DND-41 (cell line): ENCODE measurements at regions not wholly inside any gene's neighbourhood (a gene's known extent, or its start where the extent isn't known, plus 50 kb on each side); places are given as distances from the start of the nearest gene placed in this dataset.

ENCODE experiments used
- ATAC-seq: fragments of 200-7000 bp; cut with Tn5 transposase; 3 replicates; pipeline ENCODE4 v1.9.1; 2021; ENCODE audit warnings: low read depth; ENCODE audit not compliant: insufficient read depth
- DNase-seq: peaks from one replicate; pipeline ENCODE4 v3.0.0-alpha.2; 2020
- H2AFZ ChIP-seq: 2 replicates; pipeline ENCODE4 v1.6.0; 2012; ENCODE audit warnings: low read depth, low read length
- H3K27ac ChIP-seq: 2 replicates; pipeline ENCODE4 v1.5.1; 2012; ENCODE audit warnings: low read length, inconsistent platforms
- H3K27me3 ChIP-seq: fragments of 200-600 bp; sonication (generic); 2 replicates; pipeline ENCODE4 v1.6.0; 2012; ENCODE audit warnings: low read length, mild to moderate bottlenecking, inconsistent platforms; ENCODE audit not compliant: insufficient read depth, poor library complexity
- H3K36me3 ChIP-seq: 2 replicates; pipeline ENCODE4 v1.5.1; 2012; ENCODE audit warnings: low read length, inconsistent platforms; ENCODE audit not compliant: insufficient read depth
- H3K4me1 ChIP-seq: 2 replicates; pipeline ENCODE4 v1.5.1; 2012; ENCODE audit warnings: mild to moderate bottlenecking, low read length; ENCODE audit not compliant: insufficient read depth
- H3K4me2 ChIP-seq: 2 replicates; pipeline ENCODE4 v1.6.0; 2012; ENCODE audit warnings: mild to moderate bottlenecking, moderate library complexity, low read length, inconsistent platforms; ENCODE audit not compliant: insufficient read depth
- H3K4me3 ChIP-seq, 2 experiments: fragments of 200-600 bp in 1 of 2; shearing (Covaris generic) in 1 of 2; 2 replicates each; pipeline ENCODE4 v1.5.1; 2012 to 2016; ENCODE audit warnings: inconsistent platforms in 2 of 2, low read length in 2 of 2, mild to moderate bottlenecking in 2 of 2, low read depth in 1 of 2, moderate library complexity in 1 of 2
- H3K79me2 ChIP-seq: 2 replicates; pipeline ENCODE4 v1.6.0; 2012; ENCODE audit warnings: low read length, inconsistent platforms; ENCODE audit not compliant: insufficient read depth
- H3K9ac ChIP-seq: 2 replicates; pipeline ENCODE4 v1.6.0; 2012; ENCODE audit warnings: low read depth, mild to moderate bottlenecking, inconsistent platforms, low read length, moderate library complexity
- H3K9me3 ChIP-seq: 2 replicates; pipeline ENCODE4 v1.5.1; 2012; ENCODE audit warnings: low read length, moderate library complexity, mild to moderate bottlenecking, inconsistent platforms; ENCODE audit not compliant: insufficient read depth, severe bottlenecking
- H4K20me1 ChIP-seq: 2 replicates; pipeline ENCODE4 v1.6.0; 2012; ENCODE audit warnings: low read length; ENCODE audit not compliant: insufficient read depth
- CTCF ChIP-seq: IDR thresholded peaks from 2 replicates; pipeline ENCODE4 v1.5.1; 2012; ENCODE audit warnings: borderline replicate concordance, low read length, moderate library complexity, mild to moderate bottlenecking; ENCODE audit not compliant: poor library complexity, severe bottlenecking; ENCODE audit errors: extremely low read depth
- EZH2 ChIP-seq: IDR thresholded peaks from 3 replicates; pipeline ENCODE4 v1.6.1; 2012; ENCODE audit warnings: borderline replicate concordance, low read depth, mild to moderate bottlenecking, moderate library complexity, low read length, inconsistent platforms; ENCODE audit not compliant: severe bottlenecking

GRCh38 chr3:83895892-83896291 is 1062.9 kb upstream of the CADM2 start:
- H3K27ac ChIP-seq = no peak overlapping the region
- H3K79me2 ChIP-seq = no peaks in the 10 kb centered on the region
- H3K27me3 ChIP-seq = no peaks in the 10 kb centered on the region
- no peaks in the 10 kb centered on the region for H3K36me3 ChIP-seq
- H3K4me1 ChIP-seq = no peaks in the 10 kb centered on the region
- no peak overlapping the region for H3K9ac ChIP-seq
- no peak overlapping the region for H2AFZ ChIP-seq
- TF ChIP-seq CTCF = no peak
- no peak for TF ChIP-seq EZH2
- no peak overlapping the region for H3K4me3 ChIP-seq
- DNase-seq (no peak), ATAC-seq (no peak)
- no peaks in the 10 kb centered on the region for H3K9me3 ChIP-seq
- no peaks in the 10 kb centered on the region for H4K20me1 ChIP-seq
- no peak overlapping the region for H3K4me2 ChIP-seq

- no peak overlapping the region for H3K4me3 ChIP-seq
- no peaks in the 10 kb centered on the region for H3K27me3 ChIP-seq
- no peaks in the 10 kb centered on the region for H3K9me3 ChIP-seq
- H4K20me1 ChIP-seq = no peaks in the 10 kb centered on the region
- H3K36me3 ChIP-seq = no peaks in the 10 kb centered on the region
- no peak overlapping the region for H3K27ac ChIP-seq
- ATAC-seq (no peak), DNase-seq (no peak)
- no peak overlapping the region for H2AFZ ChIP-seq
- peaks cover 9% of the 10 kb centered on the region for H3K4me1 ChIP-seq
- H3K9ac ChIP-seq = no peak overlapping the region
- H3K4me2 ChIP-seq = no peak overlapping the region
- H3K79me2 ChIP-seq = no peaks in the 10 kb centered on the region
- TF ChIP-seq EZH2 (no peak), CTCF (no peak)
Measured at GRCh38 chr3:83902787-83903533, 1055.8 kb upstream of the CADM2 start.

- H3K9ac ChIP-seq = no peak overlapping the region
- no peak overlapping the region for H3K27ac ChIP-seq
- H3K36me3 ChIP-seq = no peaks in the 10 kb centered on the region
- H3K27me3 ChIP-seq = no peaks in the 10 kb centered on the region
- no peak overlapping the region for H3K4me3 ChIP-seq
- DNase-seq = no peak
- H3K79me2 ChIP-seq = no peaks in the 10 kb centered on the region
- H2AFZ ChIP-seq = no peak overlapping the region
- H3K4me2 ChIP-seq = no peak overlapping the region
- no peak for ATAC-seq
- TF ChIP-seq EZH2 (no peak), CTCF (no peak)
- H4K20me1 ChIP-seq = no peaks in the 10 kb centered on the region
- peaks cover 20% of the 10 kb centered on the region for H3K4me1 ChIP-seq
- no peaks in the 10 kb centered on the region for H3K9me3 ChIP-seq
Measured at GRCh38 chr3:83913381-83913780, 1045.4 kb upstream of the CADM2 start.
